HG02852 (cell line): ENCODE measurements at regions not wholly inside any gene's neighbourhood (a gene's known extent, or its start where the extent isn't known, plus 50 kb on each side); places are given as distances from the start of the nearest gene placed in this dataset.

Experiments
- ATAC-seq: cut with Tn5 transposase; IDR thresholded peaks from one replicate; pipeline ENCODE4 v1.9.1; 2021; ENCODE audit warnings: mild to moderate bottlenecking, moderate library complexity; ENCODE audit not compliant: unreplicated experiment

DNA sequence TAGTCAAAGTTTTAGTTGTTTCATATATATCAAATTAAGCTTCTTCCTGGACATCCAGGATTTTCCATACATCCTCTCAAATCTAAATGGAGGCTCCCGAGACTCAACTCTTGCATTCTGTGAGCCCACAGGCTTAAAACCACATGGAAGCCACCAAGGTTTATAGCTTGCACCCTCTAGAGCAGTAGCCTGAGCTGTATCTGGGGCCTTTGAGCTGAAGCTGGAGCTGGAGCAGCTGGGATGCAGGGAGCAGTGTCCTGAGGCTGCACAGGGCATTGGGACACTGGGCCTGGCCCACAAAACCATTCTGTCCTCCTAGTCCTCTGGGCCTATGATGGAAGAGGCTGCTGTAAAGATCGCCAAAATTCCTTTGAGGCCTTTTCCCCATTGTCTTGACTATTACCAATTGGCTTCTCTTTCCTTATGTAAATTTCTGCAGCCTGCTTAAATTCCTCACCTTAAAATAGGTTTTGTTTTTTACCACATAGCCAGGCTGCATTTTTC is 151.0 kb downstream of the COX7C start:
- ATAC-seq: no peak

- no peak for ATAC-seq
These were observed 162.3 kb downstream of the COX7C start for GRCh38 chr5:86780018-86780417.

GRCh38 chr5:86786955-86787354 is 169.2 kb downstream of the COX7C start:
- no peak for ATAC-seq

GRCh38 chr5:86795659-86796058 is 177.9 kb downstream of the COX7C start:
- ATAC-seq: no peak

DNA sequence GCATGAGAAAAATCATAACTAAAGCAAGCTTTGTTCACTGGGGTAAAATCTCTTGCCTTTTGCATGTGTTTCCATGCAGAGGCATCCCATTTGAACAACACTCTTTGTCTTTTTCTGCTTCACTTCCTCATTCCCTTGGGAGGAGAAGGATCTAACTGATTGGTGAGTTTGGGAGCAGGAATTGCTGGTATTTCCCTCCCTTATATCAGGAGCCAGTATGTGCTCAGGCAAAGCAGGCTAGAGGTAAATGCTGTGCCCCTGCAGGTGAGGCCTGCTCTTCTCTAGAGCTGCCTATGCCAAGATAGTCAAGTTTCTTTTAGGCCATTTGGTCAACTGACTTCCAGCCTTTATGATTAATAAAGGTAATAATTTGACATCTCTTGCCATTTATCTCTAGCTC is 179.9 kb downstream of the COX7C start:
- ATAC-seq: no peak

- ATAC-seq: no peak
These were observed 188.5 kb downstream of the COX7C start for GRCh38 chr5:86806206-86806605.

DNA sequence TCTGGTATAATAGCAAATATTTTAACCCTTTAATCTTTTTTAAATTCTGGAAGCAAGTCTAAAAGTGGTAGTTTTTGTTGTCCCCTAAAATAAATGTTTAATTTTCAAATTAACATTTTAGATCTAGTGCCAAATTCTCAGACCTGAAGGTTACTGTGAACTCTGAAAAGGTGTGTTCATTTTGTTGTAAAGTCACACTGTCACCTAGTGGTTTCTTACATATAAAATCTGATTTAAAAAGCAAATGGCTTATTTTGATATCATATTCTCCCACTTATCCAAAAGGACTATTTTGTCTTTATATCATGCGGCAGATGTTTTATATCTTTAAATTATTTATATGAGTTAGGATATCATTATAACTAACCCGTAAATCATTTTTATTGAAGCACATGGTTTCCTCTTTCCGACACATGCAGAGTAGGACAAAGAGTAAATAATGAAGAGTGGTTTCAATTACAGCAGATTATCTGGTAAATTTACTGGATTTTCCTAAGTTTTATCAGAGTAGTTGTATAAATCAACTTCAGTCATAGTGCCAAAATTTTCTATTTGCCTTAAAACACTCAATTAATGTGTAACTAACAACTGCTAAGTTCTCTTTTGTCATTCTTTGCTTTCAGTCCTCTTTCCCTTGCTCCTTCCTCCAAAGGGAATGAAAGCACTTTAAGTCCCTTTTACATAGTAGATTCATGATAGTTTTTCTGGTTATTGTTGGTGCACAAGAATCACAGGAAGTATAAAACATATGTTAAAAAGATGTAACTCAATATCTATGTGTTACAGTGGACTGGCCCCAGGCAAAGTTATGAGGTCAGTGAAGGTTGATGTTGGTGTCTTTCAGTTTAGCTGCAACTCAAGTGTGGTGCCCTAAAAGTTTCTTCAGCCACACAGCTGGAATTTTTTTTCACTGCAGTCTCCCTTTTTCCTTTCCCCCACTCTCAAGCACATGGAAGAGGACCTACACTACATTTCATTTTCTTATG is 189.6 kb downstream of the COX7C start:
- ATAC-seq: no peak

GRCh38 chr5:86814315-86814714 is 196.6 kb downstream of the COX7C start:
- no peak for ATAC-seq

DNA sequence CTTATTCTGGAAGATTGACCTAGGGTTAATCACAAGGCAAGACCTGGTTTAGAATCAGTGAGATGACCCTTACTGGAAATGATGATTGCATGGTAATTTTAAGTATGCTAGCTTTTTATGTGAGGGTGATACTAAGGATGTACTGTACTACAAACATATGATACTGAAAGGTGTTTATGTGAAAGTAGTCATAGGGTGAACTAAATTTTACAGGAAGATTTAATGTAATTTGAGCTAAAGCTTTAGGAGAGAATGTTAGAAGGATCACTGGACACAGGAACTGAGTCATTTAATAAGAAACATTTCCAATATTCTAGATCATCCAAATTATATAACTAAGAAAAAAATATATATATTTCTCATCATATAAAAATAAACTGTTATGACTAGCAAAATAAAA is 197.2 kb downstream of the COX7C start:
- ATAC-seq: no peak

DNA sequence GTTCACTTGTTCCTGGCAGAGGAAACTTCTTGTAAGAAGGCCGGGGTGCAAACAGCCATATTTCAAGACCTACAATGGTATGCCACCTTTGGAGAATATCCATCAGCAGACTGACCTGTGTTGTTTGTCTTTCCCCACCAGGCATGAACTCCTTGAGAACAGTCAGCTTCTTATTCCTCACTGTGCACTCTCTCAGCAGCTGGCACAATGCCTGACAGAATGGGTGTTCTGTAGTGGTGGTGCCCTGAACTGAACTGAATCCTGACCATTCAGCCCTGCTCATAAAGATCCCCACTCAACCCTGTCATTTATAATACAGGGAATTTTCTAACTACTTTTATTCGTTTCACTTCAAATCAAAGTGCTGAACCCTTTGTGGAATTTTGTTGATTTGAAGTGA is 206.9 kb downstream of the COX7C start:
- no peak for ATAC-seq

- no peak for ATAC-seq
These were observed 213.4 kb downstream of the COX7C start for GRCh38 chr5:86831128-86831527.

- ATAC-seq: no peak
These were observed 216.1 kb downstream of the COX7C start for GRCh38 chr5:86833868-86834267.

DNA sequence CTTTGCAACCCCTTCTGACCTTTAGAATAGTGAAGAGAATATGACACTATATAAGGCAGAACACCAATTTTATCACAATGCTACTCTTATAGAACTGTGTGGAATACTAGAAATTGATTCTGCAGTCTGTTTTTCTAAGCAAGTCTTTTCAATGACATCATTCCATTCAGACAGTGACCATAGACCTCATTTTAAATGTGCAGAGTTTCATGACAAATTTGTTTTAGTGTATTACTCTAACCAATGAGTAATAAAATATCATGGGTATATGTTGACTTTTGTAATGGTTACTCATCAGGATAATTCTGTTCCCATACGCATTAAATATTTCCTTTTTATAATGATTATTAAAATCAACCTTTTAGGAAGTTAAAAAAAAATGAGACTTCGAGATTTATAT is 219.9 kb downstream of the COX7C start:
- no peak for ATAC-seq

- no peak for ATAC-seq
These were observed 220.3 kb downstream of the COX7C start for GRCh38 chr5:86838083-86838482.

DNA sequence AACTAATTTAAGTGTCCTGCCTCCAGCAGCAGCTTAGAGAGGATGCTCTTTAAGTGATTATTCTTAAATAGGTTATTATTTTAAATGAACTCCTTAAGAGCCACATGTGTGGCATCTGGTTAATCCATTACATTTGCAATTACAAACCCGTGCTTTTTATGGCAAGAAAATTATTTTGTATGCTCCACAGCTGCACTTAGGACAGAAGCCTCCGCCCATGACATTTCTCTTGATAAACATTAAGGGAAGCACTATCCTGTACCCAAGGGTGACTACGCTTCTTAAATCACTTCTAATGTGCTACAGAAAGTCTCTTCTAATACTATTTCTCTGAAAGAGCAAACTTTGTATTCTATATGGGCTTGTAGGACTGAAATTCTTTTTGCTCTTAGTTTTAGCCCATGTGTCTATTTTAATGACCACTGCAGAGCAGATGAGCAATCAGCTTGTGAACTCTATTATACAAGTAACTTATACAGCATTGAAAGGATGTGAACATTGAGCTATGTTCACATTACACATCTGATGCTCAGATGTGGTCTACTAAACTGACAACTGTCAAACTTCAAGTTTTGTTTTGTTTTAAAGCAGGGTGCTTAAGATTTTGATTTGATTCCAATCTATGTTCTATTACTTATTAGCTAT is 223.4 kb downstream of the COX7C start:
- ATAC-seq: no peak

GRCh38 chr5:86858442-86858841 is 240.7 kb downstream of the COX7C start:
- ATAC-seq: no peak

- ATAC-seq: no peak
These were observed 243.8 kb downstream of the COX7C start for GRCh38 chr5:86861512-86861911.

DNA sequence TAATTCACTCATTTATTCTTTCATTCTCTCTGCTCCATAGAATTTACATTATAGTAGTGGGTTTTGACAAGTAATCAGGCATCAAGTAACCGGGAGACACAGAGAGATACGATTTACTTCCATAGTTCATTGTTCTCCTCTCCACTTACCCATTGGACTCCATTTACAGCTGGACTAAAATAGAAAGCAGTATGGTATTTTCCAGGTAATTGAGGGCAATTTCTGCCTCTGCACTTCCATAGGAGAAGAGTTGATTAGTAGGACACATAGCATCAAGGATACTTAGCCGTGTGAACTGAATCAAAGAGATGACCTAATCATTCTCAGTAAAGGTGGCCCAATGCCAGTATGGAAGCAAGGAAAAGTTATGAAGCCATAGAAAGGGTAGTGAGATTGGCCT is 244.4 kb downstream of the COX7C start:
- no peak for ATAC-seq

GRCh38 chr5:86864051-86864450 is 246.3 kb downstream of the COX7C start:
- no peak for ATAC-seq

DNA sequence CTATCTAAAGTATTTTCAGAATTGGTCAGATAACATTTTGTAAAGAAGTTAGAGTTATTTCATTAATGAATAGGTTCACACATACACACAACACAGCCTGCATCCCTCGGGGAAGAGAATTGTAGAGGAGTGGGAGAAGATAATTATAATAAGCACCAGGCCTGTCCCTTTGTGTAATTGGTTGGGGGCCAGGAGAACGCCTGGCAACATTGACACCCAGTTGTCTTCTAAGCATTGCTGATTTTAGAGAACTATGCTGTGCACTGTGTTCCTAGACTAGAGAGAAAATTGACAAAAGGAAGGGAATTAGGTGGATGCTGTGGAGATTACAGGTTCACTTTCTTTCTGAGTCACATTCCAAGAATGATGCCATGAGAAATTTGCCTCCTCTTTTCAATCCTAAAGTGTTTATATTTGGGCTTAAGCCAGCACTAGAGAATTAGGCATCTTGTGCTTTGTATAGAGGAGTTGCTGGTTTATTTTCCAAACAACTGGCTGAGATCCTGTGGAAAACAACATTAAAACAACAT is 247.6 kb downstream of the COX7C start:
- no peak for ATAC-seq

- no peak for ATAC-seq
These were observed 248.3 kb downstream of the COX7C start for GRCh38 chr5:86866036-86866435.

DNA sequence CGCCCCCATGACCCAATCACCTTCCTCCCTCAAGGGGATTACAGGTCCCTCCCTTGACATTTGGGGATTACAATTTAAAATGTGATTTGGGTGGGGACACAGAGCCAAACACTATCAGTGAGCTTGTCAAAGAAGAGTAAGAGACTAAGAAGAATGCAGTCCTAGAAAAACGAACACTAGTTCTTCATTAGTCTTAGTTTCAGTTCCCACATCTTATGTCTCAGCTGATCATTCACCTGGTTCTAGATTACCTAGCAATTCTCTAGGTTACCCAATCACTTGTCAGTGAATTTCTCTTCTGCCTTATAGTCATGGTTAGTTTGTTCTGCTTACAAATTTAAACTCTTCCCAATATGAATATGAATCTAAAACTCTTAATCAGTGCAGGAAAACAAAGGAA is 251.5 kb downstream of the COX7C start:
- ATAC-seq: no peak
